ENCODE measurements at regions not wholly inside any gene's neighbourhood (a gene's known extent, or its start where the extent isn't known, plus 50 kb on each side); places are given as distances from the start of the nearest gene placed in this dataset.
"Not testable (repeated sequence)": the region's sequence is repeated elsewhere in the genome, so short reads cannot be mapped to it uniquely, and the experiment has no call there.

- H3K4me3 ChIP-seq (ENCODE audit: low read depth, low read length), result no peak overlapping the region
- DNase-seq (ENCODE audit: low read depth), result no peak
- no peak for TF ChIP-seq CTCF (IDR thresholded peaks at IDR 0.05; ENCODE audit: insufficient read depth, low read depth, low read length, missing control alignments)
Observed at GRCh38 chr1:60918867-60919266, 163.5 kb upstream of the NFIA start.

- no peak for DNase-seq (ENCODE audit: low read depth)
- H3K4me3 ChIP-seq (ENCODE audit: low read depth, low read length), result no peak overlapping the region
- TF ChIP-seq CTCF (IDR thresholded peaks at IDR 0.05; ENCODE audit: insufficient read depth, low read depth, low read length, missing control alignments), result no peak
Observed at GRCh38 chr1:60916906-60917305, 165.5 kb upstream of the NFIA start.

GRCh38 chr1:60916199-60916598 is 166.2 kb upstream of the NFIA start:
- H3K4me3 ChIP-seq (ENCODE audit: low read depth, low read length), result no peak overlapping the region
- TF ChIP-seq CTCF (IDR thresholded peaks at IDR 0.05; ENCODE audit: insufficient read depth, low read depth, low read length, missing control alignments), result no peak
- DNase-seq (ENCODE audit: low read depth), result no peak

- TF ChIP-seq CTCF (IDR thresholded peaks at IDR 0.05; ENCODE audit: insufficient read depth, low read depth, low read length, missing control alignments), result no peak
- DNase-seq (ENCODE audit: low read depth), result no peak
Observed at GRCh38 chr1:60915441-60915840, 166.9 kb upstream of the NFIA start.

GRCh38 chr1:60914982-60915381 is 167.4 kb upstream of the NFIA start:
- DNase-seq (ENCODE audit: low read depth), result no peak

More at GRCh38 chr1:60915441-60915840, 166.9 kb upstream of the NFIA start:
- H3K4me3 ChIP-seq (ENCODE audit: low read depth, low read length), result no peak overlapping the region

GRCh38 chr1:60913708-60914107 is 168.7 kb upstream of the NFIA start:
- H3K4me3 ChIP-seq (ENCODE audit: low read depth, low read length); DNase-seq (ENCODE audit: low read depth): not testable (repeated sequence)

More at GRCh38 chr1:60914982-60915381, 167.4 kb upstream of the NFIA start:
- H3K4me3 ChIP-seq (ENCODE audit: low read depth, low read length), result no peak overlapping the region
- TF ChIP-seq CTCF (IDR thresholded peaks at IDR 0.05; ENCODE audit: insufficient read depth, low read depth, low read length, missing control alignments), result no peak

GRCh38 chr1:60913039-60913438 is 169.3 kb upstream of the NFIA start:
- no peak overlapping the region for H3K4me3 ChIP-seq (ENCODE audit: low read depth, low read length)
- TF ChIP-seq CTCF (IDR thresholded peaks at IDR 0.05; ENCODE audit: insufficient read depth, low read depth, low read length, missing control alignments), result no peak
- no peak for DNase-seq (ENCODE audit: low read depth)
